HepG2 (cell line): ENCODE measurements at regions not wholly inside any gene's neighbourhood (a gene's known extent, or its start where the extent isn't known, plus 50 kb on each side); places are given as distances from the start of the nearest gene placed in this dataset.

ENCODE experiments used
- ARID5B ChIP-seq: IDR thresholded peaks from 2 replicates; pipeline ENCODE4 v1.4.0; 2020; ENCODE audit warnings: mild to moderate bottlenecking, missing genetic modification reagents
- BCL3 ChIP-seq: sonication (generic); formaldehyde crosslinking; IDR thresholded peaks from 2 replicates; pipeline ENCODE4 v1.5.1; 2020; ENCODE audit warnings: mild to moderate bottlenecking, missing genetic modification reagents, moderate library complexity
- BHLHE40 ChIP-seq: IDR thresholded peaks from 2 replicates; pipeline ENCODE4 v1.6.1; 2011; ENCODE audit warnings: low read length, improper control_type of control experiment
- BRCA1 ChIP-seq: sonication (generic); formaldehyde crosslinking; IDR thresholded peaks from 2 replicates; pipeline ENCODE4 v1.4.0; 2020; ENCODE audit warnings: missing genetic modification reagents
- HDAC6 ChIP-seq: fragments of 200-600 bp; sonication (generic); IDR thresholded peaks from 2 replicates; pipeline ENCODE4 v1.7.0; 2017; ENCODE audit warnings: mild to moderate bottlenecking, antibody characterized with exemption, low read length, low read depth
- HNRNPH1 ChIP-seq: fragments of 200-400 bp; formaldehyde crosslinking; optimal IDR thresholded peaks from 2 replicates; pipeline ENCODE3; 2017; ENCODE audit warnings: mild to moderate bottlenecking, low read depth, low read length
- JUNB ChIP-seq: sonication (generic); formaldehyde crosslinking; IDR thresholded peaks from 2 replicates; pipeline ENCODE4 v1.8.0; 2022; ENCODE audit warnings: missing genetic modification reagents, mild to moderate bottlenecking, borderline replicate concordance
- MAFF ChIP-seq: IDR thresholded peaks from 2 replicates; pipeline ENCODE4 v1.6.1; 2011; ENCODE audit warnings: low read depth, low read length, improper control_type of control experiment
- MIER3 ChIP-seq: IDR thresholded peaks from 2 replicates; pipeline ENCODE4 v1.6.1; 2016; ENCODE audit warnings: missing compliant biosample characterization, borderline replicate concordance
- MTA3 ChIP-seq: sonication (generic); formaldehyde crosslinking; IDR thresholded peaks from 2 replicates; pipeline ENCODE4 v1.4.0; 2020; ENCODE audit warnings: missing genetic modification reagents
- MTERF4 ChIP-seq: sonication (generic); formaldehyde crosslinking; IDR thresholded peaks from 2 replicates; pipeline ENCODE4 v1.8.0; 2023; ENCODE audit warnings: mild to moderate bottlenecking, missing genetic modification reagents
- NFE2 ChIP-seq: sonication (generic); formaldehyde crosslinking; IDR thresholded peaks from 2 replicates; pipeline ENCODE4 v1.4.0; 2020; ENCODE audit warnings: missing genetic modification reagents
- NFE2L1 ChIP-seq: sonication (generic); formaldehyde crosslinking; IDR thresholded peaks from 2 replicates; pipeline ENCODE4 v1.4.0; 2020; ENCODE audit warnings: missing genetic modification reagents, mild to moderate bottlenecking, borderline replicate concordance
- NR2F1 ChIP-seq, 2 experiments: fragments of 450-650 bp in 1 of 2; formaldehyde crosslinking in 1 of 2; IDR thresholded peaks; 2 replicates each; pipeline versions ENCODE4 v1.5.0 to v1.6.1; 2016 to 2020; ENCODE audit warnings: mild to moderate bottlenecking in 1 of 2, missing compliant biosample characterization in 1 of 2, missing genetic modification reagents in 1 of 2, moderate library complexity in 1 of 2
- RXRB ChIP-seq: IDR thresholded peaks from 2 replicates; pipeline ENCODE4 v1.6.1; 2016; ENCODE audit warnings: borderline replicate concordance, missing genetic modification reagents, missing compliant biosample characterization
- SUZ12 ChIP-seq: fragments of 150-350 bp; IDR thresholded peaks from 2 replicates; pipeline ENCODE4 v1.6.1; 2014; ENCODE audit warnings: low read depth, low read length
- TCF7 ChIP-seq: sonication (generic); IDR thresholded peaks from 2 replicates; pipeline ENCODE4 v1.6.1; 2016; ENCODE audit warnings: antibody characterized with exemption, low read depth
- YEATS2 ChIP-seq: sonication (generic); formaldehyde crosslinking; IDR thresholded peaks from 2 replicates; pipeline ENCODE4 v1.4.0; 2020; ENCODE audit warnings: missing genetic modification reagents, borderline replicate concordance
- ZBTB46 ChIP-seq: sonication (generic); formaldehyde crosslinking; IDR thresholded peaks from 2 replicates; pipeline ENCODE4 v1.4.0; 2020; ENCODE audit warnings: mild to moderate bottlenecking, missing genetic modification reagents, borderline replicate concordance
- ZNF556 ChIP-seq: sonication (generic); formaldehyde crosslinking; IDR thresholded peaks from 2 replicates; pipeline ENCODE4 v1.4.0; 2020; ENCODE audit warnings: mild to moderate bottlenecking, missing genetic modification reagents, borderline replicate concordance
- ZNF567 ChIP-seq: sonication (generic); formaldehyde crosslinking; IDR thresholded peaks from 2 replicates; pipeline ENCODE4 v1.8.1; 2023; ENCODE audit warnings: mild to moderate bottlenecking, missing genetic modification reagents, borderline replicate concordance
- ZNF597 ChIP-seq: sonication (generic); formaldehyde crosslinking; IDR thresholded peaks from 2 replicates; pipeline ENCODE4 v1.5.0; 2020; ENCODE audit warnings: missing genetic modification reagents
- ZNF737 ChIP-seq: sonication (generic); formaldehyde crosslinking; IDR thresholded peaks from 2 replicates; pipeline ENCODE4 v1.5.0; 2020; ENCODE audit warnings: missing genetic modification reagents, mild to moderate bottlenecking, borderline replicate concordance

- TF ChIP-seq YEATS2 (CRISPR knock-in tag) = no peak
- TF ChIP-seq HDAC6 = no peak
- TF ChIP-seq NFE2 (CRISPR knock-in tag) = no peak
- peak; percentile 58; the same call in 1 of the 2 replicates for TF ChIP-seq RXRB (CRISPR knock-in tag)
- TF ChIP-seq ZNF556 (CRISPR knock-in tag) = no peak
- TF ChIP-seq ZNF567 (CRISPR knock-in tag) = no peak
- no peak for TF ChIP-seq SUZ12
- TF ChIP-seq JUNB = peak; percentile 61; the same call in 1 of the 2 replicates
- TF ChIP-seq ZNF597 (CRISPR knock-in tag) = no peak
- TF ChIP-seq MTA3 (CRISPR knock-in tag) = no peak
- no peak for TF ChIP-seq MIER3 (CRISPR knock-in tag)
- no peak for TF ChIP-seq MTERF4 (CRISPR knock-in tag)
- TF ChIP-seq TCF7 = peak; percentile 88
- TF ChIP-seq BCL3 = no peak
- peak; percentile 85 for TF ChIP-seq ARID5B (CRISPR knock-in tag)
- no peak for TF ChIP-seq HNRNPH1
- TF ChIP-seq BRCA1 (CRISPR knock-in tag) = no peak
- no peak for TF ChIP-seq NFE2L1 (CRISPR knock-in tag)
- TF ChIP-seq ZNF737 (CRISPR knock-in tag) = no peak
- TF ChIP-seq MAFF = peak; percentile 47
- TF ChIP-seq ZBTB46 (CRISPR knock-in tag) = no peak
- TF ChIP-seq NR2F1 (CRISPR knock-in tag; IDR thresholded peaks at IDR 0.05) = peak in 1 of 2 experiments; percentile 56; a peak in 1 of 4 replicates
- no peak for TF ChIP-seq BHLHE40
Observed at GRCh38 chr5:147167529-147167928, 67.3 kb upstream of the STK32A start (continued).
